SH-SY5Y (cell line): ENCODE measurements at regions not wholly inside any gene's neighbourhood (a gene's known extent, or its start where the extent isn't known, plus 50 kb on each side); places are given as distances from the start of the nearest gene placed in this dataset.

Experiments
- GATA2 ChIP-seq: IDR thresholded peaks from 2 replicates; pipeline ENCODE4 v1.6.1; 2011; ENCODE audit warnings: mild to moderate bottlenecking, low read depth, low read length
- GATA3 ChIP-seq: IDR thresholded peaks from 2 replicates; pipeline ENCODE4 v1.6.1; 2011; ENCODE audit warnings: low read depth, mild to moderate bottlenecking, low read length, moderate library complexity

GRCh38 chr11:23370580-23371275 lies 510.5 kb upstream of the CCDC179 start:
- TF ChIP-seq GATA2 (no peak), GATA3 (no peak)
